NOMO-1 treated with DMSO at 0.1 percent for 48 hours (cell line): ENCODE measurements at regions not wholly inside any gene's neighbourhood (a gene's known extent, or its start where the extent isn't known, plus 50 kb on each side); places are given as distances from the start of the nearest gene placed in this dataset.
A peak's percentile ranks its signal among the peaks of the same experiment; 100 is the strongest.

Experiments used
- DNase-seq: peaks from one replicate; lab custom pipeline; 2025; ENCODE audit not compliant: unreplicated experiment; lab: John Stamatoyannopoulos, UW

- DNase-seq = no peak
These were observed 172.2 kb downstream of the OLFM4 start for GRCh38 chr13:53200498-53201453.

DNA sequence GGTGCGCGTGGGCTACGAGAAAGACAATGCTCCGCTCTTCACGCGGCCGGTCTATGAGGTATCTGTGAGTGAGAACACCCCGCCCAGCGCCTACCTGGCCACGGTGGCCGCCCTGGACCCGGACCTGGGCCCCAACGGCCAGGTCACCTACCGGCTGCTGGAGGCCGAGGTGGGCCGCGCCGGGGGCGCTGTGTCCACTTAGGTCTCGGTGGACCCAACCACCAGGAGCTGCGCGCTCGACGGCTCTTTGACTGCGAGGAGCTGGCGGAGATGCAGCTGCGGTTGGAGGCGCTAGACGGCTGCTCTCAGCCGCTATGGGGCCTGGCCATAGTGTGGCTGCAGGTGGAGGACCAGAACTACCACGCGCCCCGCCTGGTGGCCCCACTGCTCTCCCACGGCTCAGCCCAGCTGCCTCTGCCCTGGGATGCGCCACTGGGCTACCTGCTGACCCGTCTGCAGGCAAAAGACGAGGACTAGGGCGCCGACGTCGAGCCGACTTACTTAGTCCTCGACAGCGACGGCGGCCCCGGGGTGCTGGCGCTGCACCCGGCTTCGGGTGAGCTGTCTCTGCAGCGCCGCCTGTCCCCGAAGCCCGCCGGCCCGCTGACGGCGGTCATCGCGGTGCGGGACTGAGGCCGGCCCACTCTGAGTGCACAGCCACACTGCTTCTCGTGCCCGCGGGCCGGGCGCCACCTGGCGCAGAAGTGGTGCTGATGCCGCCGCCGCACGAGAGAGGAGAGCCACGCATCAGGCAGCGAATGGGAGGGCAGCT, 173.0 kb downstream of the OLFM4 start:
- DNase-seq = no peak

GRCh38 chr13:53204598-53204997, 176.0 kb downstream of the OLFM4 start:
- no peak for DNase-seq

- DNase-seq = no peak
These were observed 177.8 kb downstream of the OLFM4 start for GRCh38 chr13:53206455-53206854.

DNA sequence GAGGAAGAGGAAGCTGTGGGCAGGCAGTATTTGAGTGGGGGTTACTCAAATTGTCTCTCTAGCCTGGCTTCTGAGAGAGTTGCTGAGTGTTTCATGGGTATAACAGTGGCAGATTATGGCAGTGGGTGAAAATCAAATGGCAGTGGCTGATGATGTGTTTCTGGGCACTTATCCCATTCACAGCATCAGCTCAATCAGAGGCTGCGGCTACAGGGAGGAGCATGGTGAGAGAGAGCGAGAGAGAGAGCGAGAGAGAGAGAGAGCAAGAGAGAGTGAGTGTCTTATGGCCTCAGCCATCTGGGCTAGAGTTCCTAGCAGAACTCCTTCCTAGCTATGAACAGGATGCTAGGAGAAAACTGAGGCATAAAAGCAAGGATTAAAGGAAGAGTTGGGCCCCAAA, 178.9 kb downstream of the OLFM4 start:
- DNase-seq = no peak

DNA sequence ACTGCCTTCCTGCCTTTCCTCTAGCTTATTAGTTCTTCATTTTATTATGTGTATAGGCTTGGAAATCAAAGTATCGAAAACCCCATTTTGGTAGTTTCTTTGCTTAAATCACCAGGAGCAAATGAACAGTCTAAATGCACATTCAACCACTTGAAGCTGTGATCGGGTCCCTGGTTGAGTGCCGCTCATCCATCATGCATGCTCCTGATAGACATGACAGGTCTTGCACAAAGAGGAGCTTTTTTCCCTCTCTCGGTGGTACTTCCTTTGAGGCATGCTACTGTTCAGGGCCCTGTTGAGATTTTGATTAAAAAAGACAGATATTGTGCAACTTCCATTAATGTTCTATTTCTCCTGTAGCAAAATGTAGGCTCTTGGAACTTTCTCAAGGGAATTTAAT, 185.8 kb downstream of the OLFM4 start:
- DNase-seq = no peak

GRCh38 chr13:53215563-53215962, 186.9 kb downstream of the OLFM4 start:
- DNase-seq = no peak

GRCh38 chr13:53216773-53217172, 188.2 kb downstream of the OLFM4 start:
- no peak for DNase-seq

- no peak for DNase-seq
These were observed 188.6 kb downstream of the OLFM4 start for GRCh38 chr13:53217194-53217593.

GRCh38 chr13:53220038-53220437, 191.4 kb downstream of the OLFM4 start:
- no peak for DNase-seq

DNA sequence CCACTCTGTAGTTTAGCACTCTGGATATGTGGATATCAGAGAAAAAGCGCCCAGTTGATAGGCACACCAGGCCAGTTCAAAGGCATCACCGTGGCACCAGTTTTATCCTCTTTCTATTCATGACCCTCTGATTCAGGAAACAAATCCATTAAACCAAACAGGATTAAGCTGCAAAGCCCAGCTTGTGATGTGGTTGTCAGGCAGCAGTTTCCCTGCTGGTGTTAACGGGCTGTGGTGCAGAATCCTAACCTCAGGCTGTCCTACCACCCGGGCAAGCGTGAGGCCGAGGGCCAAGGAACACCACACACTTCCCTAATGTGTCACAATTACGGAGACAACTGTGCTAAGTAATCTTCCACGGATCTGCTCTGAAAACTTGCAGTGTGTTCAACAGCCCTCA, 209.1 kb downstream of the OLFM4 start:
- DNase-seq = no peak

DNA sequence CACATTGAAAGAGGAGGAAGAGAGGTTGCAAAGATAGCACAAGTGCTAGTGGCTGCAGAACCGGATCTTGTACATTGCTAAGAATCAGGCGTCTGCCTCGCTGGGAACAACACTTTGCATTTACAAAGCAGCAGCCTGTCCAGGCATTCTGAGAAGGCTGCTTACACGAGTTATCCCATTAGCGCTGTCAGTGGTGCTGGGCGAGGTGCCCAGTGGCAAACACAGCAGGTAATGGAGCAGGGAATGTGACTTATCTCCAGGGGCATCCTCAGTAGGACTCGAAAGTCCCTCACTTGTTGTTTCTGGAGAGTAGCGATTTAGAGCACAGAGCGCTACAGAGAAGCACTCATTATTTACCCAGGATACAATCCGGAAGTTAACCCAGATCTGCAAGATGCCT, 209.6 kb downstream of the OLFM4 start:
- DNase-seq = no peak

DNA sequence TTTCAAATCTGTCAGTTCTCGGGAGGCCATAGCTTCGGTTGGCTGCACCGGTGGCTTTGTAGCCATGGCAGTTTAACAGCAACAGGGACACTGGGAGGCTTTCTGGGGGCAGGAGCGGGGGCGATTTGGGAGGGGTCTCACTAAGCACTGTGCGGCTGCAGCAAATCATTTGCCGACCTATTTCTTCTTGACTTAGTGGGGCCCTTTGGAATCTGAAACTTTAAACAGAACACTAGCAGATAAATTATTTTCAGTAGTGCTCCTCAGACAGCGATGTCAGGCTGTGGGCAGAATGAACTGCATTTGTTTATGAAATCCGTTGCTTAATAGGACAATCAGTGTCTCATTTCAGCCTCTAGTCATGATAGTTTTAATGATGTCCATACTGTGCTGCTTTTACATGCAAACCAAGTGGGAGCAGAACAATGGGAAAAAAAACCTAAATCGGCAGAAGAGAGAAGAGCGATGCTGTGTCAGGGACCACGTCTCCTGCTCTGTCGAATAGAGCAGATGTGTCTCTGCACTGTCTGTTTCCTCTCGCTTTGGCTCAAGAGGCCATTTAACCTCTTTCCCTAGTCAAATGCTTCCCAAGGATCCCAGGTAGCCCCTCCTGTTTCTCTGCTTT, 211.9 kb downstream of the OLFM4 start:
- no peak for DNase-seq

GRCh38 chr13:53241891-53242348, 213.3 kb downstream of the OLFM4 start:
- no peak for DNase-seq

DNA sequence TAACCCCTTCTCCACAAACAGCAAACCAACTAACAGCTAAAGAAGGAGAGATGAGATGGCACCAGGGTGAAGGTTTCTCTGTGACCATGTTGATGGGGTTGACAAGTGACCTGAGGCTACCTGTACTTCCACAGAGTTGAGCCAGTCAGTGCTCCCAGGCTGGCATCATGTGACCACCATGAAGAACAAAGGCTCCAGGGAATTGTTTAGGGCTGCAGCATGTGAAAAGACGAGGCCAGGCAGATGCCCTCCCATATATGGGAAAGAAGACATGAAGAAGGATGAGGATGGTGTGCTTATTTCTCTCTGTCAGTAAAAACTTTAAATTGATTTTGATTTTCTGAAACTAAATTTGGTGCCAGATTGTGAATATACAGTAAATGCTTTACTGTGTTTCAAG, 220.6 kb downstream of the OLFM4 start:
- no peak for DNase-seq

DNA sequence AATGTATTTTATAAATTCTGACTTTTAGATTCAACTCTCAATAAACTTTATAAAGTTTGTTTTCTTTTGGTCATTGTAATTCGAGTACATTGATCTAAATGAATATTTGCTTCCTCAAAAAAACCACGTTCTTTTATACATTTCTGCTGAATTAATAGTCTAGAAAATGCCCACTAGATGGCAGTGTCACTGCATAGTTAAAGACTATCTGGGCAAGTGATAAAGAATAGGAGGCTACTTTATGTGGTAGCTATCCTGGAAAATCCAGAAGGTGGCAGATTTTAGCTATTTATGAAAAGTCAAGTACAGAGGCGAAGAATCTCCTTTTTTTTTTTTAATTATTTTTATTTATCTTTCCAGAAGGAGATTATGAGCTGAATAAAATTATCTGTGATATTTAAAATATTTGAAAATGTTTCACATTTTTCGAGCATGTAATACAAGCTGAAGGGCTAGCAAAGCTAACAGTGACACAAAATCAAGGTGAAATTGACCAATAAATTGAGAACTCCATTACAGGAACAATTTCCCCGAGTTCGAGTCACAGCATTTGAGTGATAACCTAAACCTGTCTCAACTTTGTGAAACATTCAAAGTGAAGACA, 221.8 kb downstream of the OLFM4 start:
- DNase-seq = peak; percentile 73

DNA sequence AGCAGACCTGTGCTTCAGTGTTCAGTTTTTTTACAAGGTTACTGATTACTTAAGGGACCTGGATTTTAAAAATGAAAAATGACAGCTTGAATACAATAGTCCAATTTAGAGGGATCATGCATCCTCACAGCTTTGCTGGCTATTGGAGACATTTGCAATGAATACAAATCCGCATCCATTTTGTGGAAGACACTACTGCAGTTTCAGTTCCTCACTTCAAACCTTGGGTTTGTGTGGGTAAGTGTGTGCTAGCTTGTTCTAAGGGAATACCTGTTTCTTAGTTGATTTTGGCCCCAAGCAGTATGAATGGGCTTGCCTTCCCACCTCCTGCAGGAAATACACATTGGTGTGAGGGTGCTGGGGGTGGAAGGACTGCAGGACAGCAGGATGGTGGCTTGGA, 222.4 kb downstream of the OLFM4 start:
- peak; percentile 13 for DNase-seq

DNA sequence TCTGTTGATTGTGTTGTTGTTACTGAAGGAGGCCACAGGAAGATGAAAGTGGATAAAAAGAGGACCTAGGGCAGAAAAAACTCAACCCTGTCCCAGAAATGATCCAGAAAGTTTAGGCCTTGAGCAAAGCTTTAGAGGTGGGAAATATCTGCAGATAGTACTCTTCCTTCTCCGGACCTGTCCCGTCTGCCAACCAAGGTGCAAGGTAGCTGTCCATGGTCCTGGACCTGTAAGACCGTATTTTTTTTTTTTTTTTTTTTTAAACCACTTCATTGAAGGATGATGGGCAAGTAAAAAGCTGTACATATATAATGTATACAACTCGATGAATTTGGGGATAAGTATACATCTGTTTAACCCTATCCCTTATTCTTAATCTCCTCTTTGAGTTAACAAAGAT, 225.9 kb downstream of the OLFM4 start:
- DNase-seq = no peak

DNA sequence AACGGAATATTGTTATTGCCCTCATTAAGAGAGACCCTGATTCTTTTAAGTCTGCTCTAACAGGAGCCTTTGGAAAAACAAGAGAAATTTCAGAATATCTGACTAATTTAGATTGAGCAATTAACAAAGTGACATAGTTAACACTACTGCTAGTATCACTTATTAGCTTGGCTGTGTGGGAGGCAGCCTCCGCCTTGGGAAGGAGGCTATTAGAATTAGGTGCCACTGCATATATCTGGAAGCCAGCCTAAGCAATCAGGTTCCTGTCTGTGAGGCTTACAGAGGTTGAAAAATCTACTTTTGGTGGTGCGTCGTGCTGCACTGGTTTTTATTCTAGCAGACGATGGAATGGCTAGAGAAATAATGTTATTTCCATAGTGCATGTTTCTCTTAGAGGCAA, 227.2 kb downstream of the OLFM4 start:
- DNase-seq = no peak

DNA sequence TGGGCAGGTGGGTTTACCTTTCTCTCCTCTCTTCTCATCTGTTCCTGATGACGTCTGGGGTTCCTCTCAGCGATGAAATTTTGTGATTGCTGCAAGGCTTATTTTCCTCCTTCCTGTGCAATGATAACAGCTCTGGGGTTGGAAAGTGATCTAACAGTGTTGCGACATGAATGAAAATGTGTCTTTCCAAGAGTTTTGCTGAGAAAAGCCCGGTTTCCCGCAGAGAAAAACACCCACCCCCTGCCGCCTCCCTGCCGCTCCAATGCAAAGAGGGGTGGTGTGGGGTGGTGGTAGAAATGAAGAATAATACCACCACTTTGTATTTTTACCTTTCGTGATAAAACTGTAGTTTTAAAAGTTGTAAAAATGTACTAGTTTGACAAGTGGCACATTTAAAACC, 232.0 kb downstream of the OLFM4 start:
- DNase-seq = no peak

DNA sequence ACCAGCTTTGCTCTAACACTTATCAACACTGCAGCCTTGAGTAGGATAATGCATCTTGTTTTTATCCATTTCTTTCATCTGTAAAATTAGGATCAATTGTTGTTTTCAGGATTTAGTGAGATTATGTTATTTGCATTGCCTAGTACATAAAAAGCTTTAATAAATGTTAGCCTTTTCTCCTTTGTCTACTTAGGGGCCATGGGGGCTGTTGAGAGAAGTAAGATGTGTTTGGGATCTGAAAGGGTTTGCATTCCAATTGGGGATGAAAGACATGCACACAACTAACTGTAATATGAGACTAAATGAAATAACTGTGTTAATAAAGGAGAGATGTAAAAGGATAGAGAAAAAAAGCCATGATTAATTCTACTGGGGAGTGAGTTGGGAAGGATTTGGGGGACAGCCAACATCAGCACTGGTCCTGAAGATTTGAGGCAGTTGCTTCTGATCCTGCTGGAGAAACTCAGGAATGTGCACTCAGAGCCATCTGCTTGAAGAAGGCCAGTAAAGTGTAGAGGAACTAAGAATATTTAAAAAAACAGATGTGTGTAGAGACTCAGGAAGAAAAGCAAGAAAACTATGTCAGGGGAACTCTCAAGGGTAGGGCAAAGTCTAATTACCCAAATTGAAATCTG, 236.3 kb downstream of the OLFM4 start:
- DNase-seq = no peak
